ENCODE measurements at regions not wholly inside any gene's neighbourhood (a gene's known extent, or its start where the extent isn't known, plus 50 kb on each side); places are given as distances from the start of the nearest gene placed in this dataset.

GRCh38 chr6:156598855-156599180 lies 178.4 kb upstream of the ARID1B start:
- Histone ChIP-seq H3K9me3 (ENCODE audit: control insufficient read depth, low read depth, low read length) (no peaks in the 10 kb centered on the region), H3K4me3 (ENCODE audit: control insufficient read depth in 2 of 3, extremely low read depth in 1 of 3, insufficient read depth in 2 of 3, low read depth in 1 of 3, low read length in 3 of 3) (no peak overlapping the region), H3K27ac (ENCODE audit: control insufficient read depth, insufficient read depth, low read length) (no peak overlapping the region), H3K9ac (ENCODE audit: control insufficient read depth, extremely low read depth, insufficient read depth, low read length) (no peak overlapping the region), H2AFZ (ENCODE audit: control insufficient read depth, low read length) (no peak overlapping the region), H4K20me1 (ENCODE audit: control insufficient read depth, extremely low read depth, insufficient read depth, low read length) (no peaks in the 10 kb centered on the region), H3K79me2 (ENCODE audit: control insufficient read depth, insufficient read depth, low read length) (no peaks in the 10 kb centered on the region), H3K27me3 (ENCODE audit: control insufficient read depth, extremely low read depth, insufficient read depth, low read length) (no peaks in the 10 kb centered on the region), H3K36me3 (ENCODE audit: control insufficient read depth in 2 of 2, extremely low read depth in 1 of 2, insufficient read depth in 2 of 2, low read length in 2 of 2) (no peaks in the 10 kb centered on the region), H3K9me1 (ENCODE audit: control insufficient read depth, extremely low read depth, insufficient read depth, low read length) (no peaks in the 10 kb centered on the region), H3K4me2 (ENCODE audit: control insufficient read depth, extremely low read depth, insufficient read depth, low read depth, low read length) (no peak overlapping the region), H3K4me1 (ENCODE audit: control insufficient read depth, extremely low read depth, insufficient read depth, low read length) (no peaks in the 10 kb centered on the region)
- FAIRE-seq (no peak), DNase-seq (ENCODE audit: low read depth, low spot score) (no peak)
- no peak for TF ChIP-seq CTCF (optimal IDR thresholded peaks at IDR 0.05 in 1 of 3, IDR thresholded peaks at IDR 0.05 in 1 of 3, conservative IDR thresholded peaks at IDR 0.05 in 1 of 3; ENCODE audit: extremely low read depth in 1 of 3, insufficient read depth in 2 of 3, low read length in 3 of 3)
- no peak for TF ChIP-seq EZH2 (IDR thresholded peaks at IDR 0.05; ENCODE audit: low read length)
- dilution Hi-C loops (cut with MboI; ENCODE audit: extremely low pct_ligation_motif_present, low sequenced_read_pairs) = no loop called here

- Histone ChIP-seq H3K4me2 (ENCODE audit: control insufficient read depth, extremely low read depth, insufficient read depth, low read depth, low read length) (no peak overlapping the region), H3K9me3 (ENCODE audit: control insufficient read depth, low read depth, low read length) (no peaks in the 10 kb centered on the region), H3K27ac (ENCODE audit: control insufficient read depth, insufficient read depth, low read length) (no peak overlapping the region), H3K9me1 (ENCODE audit: control insufficient read depth, extremely low read depth, insufficient read depth, low read length) (no peaks in the 10 kb centered on the region), H3K36me3 (ENCODE audit: control insufficient read depth in 2 of 2, extremely low read depth in 1 of 2, insufficient read depth in 2 of 2, low read length in 2 of 2) (no peaks in the 10 kb centered on the region), H2AFZ (ENCODE audit: control insufficient read depth, low read length) (no peak overlapping the region), H3K4me1 (ENCODE audit: control insufficient read depth, extremely low read depth, insufficient read depth, low read length) (no peaks in the 10 kb centered on the region), H3K4me3 (ENCODE audit: control insufficient read depth in 2 of 3, extremely low read depth in 1 of 3, insufficient read depth in 2 of 3, low read depth in 1 of 3, low read length in 3 of 3) (no peak overlapping the region), H3K9ac (ENCODE audit: control insufficient read depth, extremely low read depth, insufficient read depth, low read length) (no peak overlapping the region), H3K27me3 (ENCODE audit: control insufficient read depth, extremely low read depth, insufficient read depth, low read length) (no peaks in the 10 kb centered on the region), H3K79me2 (ENCODE audit: control insufficient read depth, insufficient read depth, low read length) (no peaks in the 10 kb centered on the region), H4K20me1 (ENCODE audit: control insufficient read depth, extremely low read depth, insufficient read depth, low read length) (no peaks in the 10 kb centered on the region)
- dilution Hi-C loops (cut with MboI; ENCODE audit: extremely low pct_ligation_motif_present, low sequenced_read_pairs) = no loop called here
- FAIRE-seq (no peak), DNase-seq (ENCODE audit: low read depth, low spot score) (no peak)
- TF ChIP-seq EZH2 (IDR thresholded peaks at IDR 0.05; ENCODE audit: low read length) = no peak
- no peak for TF ChIP-seq CTCF (optimal IDR thresholded peaks at IDR 0.05 in 1 of 3, IDR thresholded peaks at IDR 0.05 in 1 of 3, conservative IDR thresholded peaks at IDR 0.05 in 1 of 3; ENCODE audit: extremely low read depth in 1 of 3, insufficient read depth in 2 of 3, low read length in 3 of 3)
These were observed 178.9 kb upstream of the ARID1B start for GRCh38 chr6:156598071-156598854.

Measured in keratinocyte (primary cell).